Esophagus muscularis mucosa (tissue), 4 donors: ENCODE measurements at regions not wholly inside any gene's neighbourhood (a gene's known extent, or its start where the extent isn't known, plus 50 kb on each side); places are given as distances from the start of the nearest gene placed in this dataset.

ENCODE experiments used
- DNase-seq: peaks from one replicate; pipeline ENCODE4 v3.0.0-alpha.2; 2017; ENCODE audit errors: extremely low spot score
- H3K27ac ChIP-seq, 4 donors: fragments of 200-600 bp; sonication (generic); replicated peaks in 1 of 4; 1 replicate in 3 of 4; 2 replicates in 1 of 4; pipeline ENCODE4 v1.5.1; 2016 to 2019; ENCODE audit warnings: mild to moderate bottlenecking in 1 of 4
- H3K27me3 ChIP-seq, 4 donors: fragments of 200-600 bp; sonication (generic); one replicate each; pipeline versions ENCODE4 v1.5.1 to v1.6.0; 2016 to 2019
- H3K36me3 ChIP-seq, 4 donors: fragments of 200-600 bp; sonication (generic); one replicate each; pipeline ENCODE4 v1.5.1; 2016 to 2019
- H3K4me1 ChIP-seq, 4 donors: fragments of 200-600 bp; sonication (generic); one replicate each; pipeline ENCODE4 v1.5.1; 2016 to 2019
- H3K4me3 ChIP-seq, 4 donors: fragments of 200-600 bp; sonication (generic); 1 replicate in 2 of 4; 2 replicates in 2 of 4; pipeline ENCODE4 v1.5.1; 2016 to 2019; ENCODE audit warnings: mild to moderate bottlenecking in 4 of 4, moderate library complexity in 1 of 4
- H3K9me3 ChIP-seq, 4 donors: fragments of 200-600 bp; sonication (generic); 1 replicate in 3 of 4; 2 replicates in 1 of 4; pipeline ENCODE4 v1.5.1; 2016 to 2019
- CTCF ChIP-seq, 3 experiments: fragments of 200-600 bp in 2 of 3; fragments of 450-650 bp in 1 of 3; sonication (generic) in 2 of 3; IDR thresholded peaks; one replicate each; pipeline ENCODE4 v1.5.1; 2017 to 2019; ENCODE audit warnings: antibody characterized with exemption in 3 of 3, mild to moderate bottlenecking in 2 of 3, moderate library complexity in 1 of 3
- EP300 ChIP-seq: sonication (generic); formaldehyde crosslinking; IDR thresholded peaks from one replicate; pipeline ENCODE4 v1.6.1; 2017; ENCODE audit warnings: antibody characterized with exemption
- POLR2A ChIP-seq: fragments of 450-650 bp; IDR thresholded peaks from one replicate; pipeline ENCODE4 v1.6.1; 2017; ENCODE audit warnings: antibody characterized with exemption, moderate library complexity, mild to moderate bottlenecking, low read depth
- POLR2AphosphoS5 ChIP-seq, 2 donors: sonication (generic); formaldehyde crosslinking; IDR thresholded peaks; one replicate each; pipeline ENCODE4 v1.6.1; 2017; ENCODE audit warnings: antibody characterized with exemption in 2 of 2
- WGBS: methylation state at CpG from one replicate; pipeline ENCODE4 v1.1.5; 2018; 5-methylcytosine and 5-hydroxymethylcytosine counted together
- intact Hi-C: fragments of 100-400 bp; cut with DNase I; formaldehyde crosslinking; loops from one replicate; pipeline ENCODE4 v1.15.1; 2023

- no peaks in the 10 kb centered on the region for H3K36me3 ChIP-seq
- no peaks in the 10 kb centered on the region for H3K9me3 ChIP-seq
- peak overlapping the region in 2 of 4 donors; percentile 13 to 22 for H3K27ac ChIP-seq
- TF ChIP-seq POLR2A: no peak
- no peak for TF ChIP-seq CTCF (IDR thresholded peaks at IDR 0.05)
- no peak for TF ChIP-seq EP300
- no peak for TF ChIP-seq POLR2AphosphoS5 (IDR thresholded peaks at IDR 0.05)
- intact Hi-C loops: no loop called here
- no peak overlapping the region for H3K4me3 ChIP-seq
- DNase-seq: no peak
- 53% methylated on average over 8 of the region's 8 CpGs for WGBS
- H3K4me1 ChIP-seq: peaks cover 16 to 45% (median 32%) of the 10 kb centered on the region in 4 donors
- no peaks in the 10 kb centered on the region for H3K27me3 ChIP-seq
These were observed 50.1 kb upstream of the KCNA1 start for GRCh38 chr12:4859478-4860210.
